GM18951 (cell line): ENCODE measurements at regions not wholly inside any gene's neighbourhood (a gene's known extent, or its start where the extent isn't known, plus 50 kb on each side); places are given as distances from the start of the nearest gene placed in this dataset.
"Not testable (repeated sequence)": the region's sequence is repeated elsewhere in the genome, so short reads cannot be mapped to it uniquely, and the experiment has no call there.

Experiments
- POLR2A ChIP-seq: IDR thresholded peaks from 4 replicates; pipeline ENCODE4 v1.6.1; 2011; ENCODE audit warnings: mild to moderate bottlenecking; ENCODE audit not compliant: insufficient read length, insufficient read depth; ENCODE audit errors: extremely low read depth
- in situ Hi-C: fragments of 300-500 bp; cut with MboI; formaldehyde crosslinking; loops from one replicate; pipeline ENCODE4 v1.12.0; 2022; ENCODE audit warnings: low sequenced_read_pairs, mixed read lengths, inconsistent platforms; ENCODE audit not compliant: unreplicated experiment

DNA sequence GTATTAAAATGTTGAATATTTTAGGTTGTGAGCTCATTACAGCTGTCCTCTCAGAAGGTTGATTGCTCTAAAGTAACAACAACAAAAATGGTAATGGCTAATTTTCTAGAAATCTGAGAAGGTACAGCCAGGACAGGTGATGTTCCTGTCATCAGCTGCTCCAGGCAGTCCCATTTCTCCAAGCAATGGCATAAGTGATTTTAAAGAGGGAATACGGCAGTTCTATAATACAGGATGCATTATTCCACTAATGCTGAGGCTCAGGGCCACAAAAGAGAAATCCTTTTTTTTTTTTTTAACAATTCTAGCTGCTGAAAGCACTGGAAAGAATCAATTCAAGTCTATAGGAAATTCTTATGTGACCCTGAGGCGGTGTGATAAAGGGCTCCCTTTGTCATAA is 199.9 kb downstream of the PMAIP1 start:
- TF ChIP-seq POLR2A = no peak
- in situ Hi-C loops = no loop called here

GRCh38 chr18:60096428-60096827 is 196.6 kb downstream of the PMAIP1 start:
- in situ Hi-C loops = no loop called here
- no peak for TF ChIP-seq POLR2A

DNA sequence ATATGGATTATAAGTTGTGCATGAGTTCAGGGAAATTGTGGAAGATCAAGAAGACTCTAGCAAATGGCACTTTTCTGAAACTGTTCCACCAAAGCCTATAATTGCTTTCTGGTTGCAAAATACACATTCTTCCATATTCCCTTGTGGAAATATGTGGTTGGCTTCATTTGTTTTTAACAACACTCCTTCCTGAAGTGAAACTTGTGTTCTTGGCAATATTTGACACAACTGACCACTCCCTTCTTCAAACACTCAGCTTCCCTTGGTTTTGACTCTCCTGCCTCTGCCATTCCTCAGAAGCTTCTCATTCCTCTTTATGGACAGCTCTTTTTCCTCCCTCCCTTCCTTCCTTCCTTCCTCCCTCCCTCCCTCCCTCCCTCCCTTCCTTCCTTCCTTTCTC is 192.3 kb downstream of the PMAIP1 start:
- TF ChIP-seq POLR2A = no peak
- in situ Hi-C loops = no loop called here

- in situ Hi-C loops = no loop called here
- TF ChIP-seq POLR2A = no peak
These were observed 190.4 kb downstream of the PMAIP1 start for GRCh38 chr18:60090170-60090569.

DNA sequence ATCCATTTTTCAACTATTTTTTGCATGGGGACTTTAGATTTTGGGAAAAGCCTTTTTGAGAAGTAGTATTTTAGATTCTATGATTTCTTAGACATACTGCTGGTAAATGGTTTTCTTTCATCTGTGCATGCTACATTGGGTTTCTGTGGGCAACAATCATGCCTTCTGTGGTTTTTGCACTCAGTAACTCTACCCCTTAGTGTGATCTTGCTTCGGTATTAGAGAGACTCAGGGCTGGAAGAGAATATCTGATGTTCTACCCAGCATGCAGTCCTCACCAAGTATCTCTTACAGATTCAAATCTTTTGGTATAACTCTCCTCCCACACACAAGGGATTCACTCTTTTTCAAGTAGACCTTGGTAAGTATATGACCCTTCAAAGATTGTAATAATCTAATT is 183.0 kb downstream of the PMAIP1 start:
- in situ Hi-C loops = no loop called here
- no peak for TF ChIP-seq POLR2A

GRCh38 chr18:60082282-60082681 is 182.5 kb downstream of the PMAIP1 start:
- in situ Hi-C loops = no loop called here
- TF ChIP-seq POLR2A = no peak

GRCh38 chr18:60075477-60075876 is 175.7 kb downstream of the PMAIP1 start:
- in situ Hi-C loops = no loop called here
- TF ChIP-seq POLR2A = no peak

DNA sequence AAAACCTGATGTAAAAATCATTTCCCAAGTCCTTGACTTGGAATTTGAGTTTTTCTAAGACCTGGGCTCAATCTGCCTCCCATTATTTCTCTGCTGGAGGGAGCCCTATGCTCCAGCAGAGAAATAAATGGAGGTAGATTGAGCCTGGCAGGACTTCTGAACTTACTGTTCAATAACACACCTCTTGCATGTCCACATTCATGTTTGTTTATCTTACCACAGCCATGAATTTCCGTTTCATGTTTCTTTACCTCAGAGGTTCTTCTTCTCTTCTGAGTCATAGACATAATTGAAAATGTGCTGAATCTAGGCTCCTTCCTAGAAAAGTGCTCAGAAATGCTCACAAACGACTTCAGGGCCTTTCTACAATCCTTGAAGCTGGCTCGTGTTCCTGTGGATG is 170.8 kb downstream of the PMAIP1 start:
- in situ Hi-C loops = no loop called here
- TF ChIP-seq POLR2A = no peak

GRCh38 chr18:60069145-60069544 is 169.3 kb downstream of the PMAIP1 start:
- in situ Hi-C loops = no loop called here
- no peak for TF ChIP-seq POLR2A

DNA sequence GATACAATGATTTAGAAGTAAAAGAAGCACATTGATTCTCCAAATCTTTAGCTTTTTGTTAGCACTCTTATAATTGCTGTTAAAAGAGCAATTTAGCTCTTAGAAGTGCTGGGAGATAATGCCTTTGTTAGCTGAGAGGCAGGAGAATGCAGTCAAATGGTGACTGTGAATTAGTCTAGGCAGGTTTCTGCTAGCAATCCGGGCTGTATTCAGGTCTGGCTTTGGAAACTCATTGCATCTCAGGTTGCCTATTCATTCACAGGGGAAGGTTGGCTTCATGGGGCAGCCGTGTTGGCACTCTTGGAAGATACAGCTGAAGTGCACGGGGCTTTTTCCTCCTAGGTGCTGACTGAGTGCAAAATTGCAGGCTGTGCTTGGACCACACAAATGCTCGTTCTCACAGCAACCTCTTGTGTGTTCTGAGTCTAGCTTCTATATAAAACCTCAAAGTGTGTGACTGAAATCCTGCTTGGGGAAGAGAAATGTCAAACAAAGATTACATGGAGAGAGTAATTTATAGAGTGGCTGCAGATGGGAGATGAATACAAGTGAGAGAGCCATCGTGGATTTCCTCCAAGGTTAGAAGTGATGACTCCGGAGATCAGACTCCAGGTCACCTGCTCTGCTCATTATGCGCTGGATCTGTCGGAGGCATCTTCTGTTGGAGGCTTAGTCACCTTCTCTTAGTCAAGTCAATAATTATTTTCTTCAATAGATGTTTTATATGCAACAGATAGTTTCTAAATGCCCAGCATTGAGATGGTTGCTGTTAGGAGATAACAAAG is 167.8 kb downstream of the PMAIP1 start:
- in situ Hi-C loops = no loop called here
- TF ChIP-seq POLR2A = no peak

- no peak for TF ChIP-seq POLR2A
- in situ Hi-C loops = no loop called here
These were observed 166.6 kb downstream of the PMAIP1 start for GRCh38 chr18:60066219-60066975.

DNA sequence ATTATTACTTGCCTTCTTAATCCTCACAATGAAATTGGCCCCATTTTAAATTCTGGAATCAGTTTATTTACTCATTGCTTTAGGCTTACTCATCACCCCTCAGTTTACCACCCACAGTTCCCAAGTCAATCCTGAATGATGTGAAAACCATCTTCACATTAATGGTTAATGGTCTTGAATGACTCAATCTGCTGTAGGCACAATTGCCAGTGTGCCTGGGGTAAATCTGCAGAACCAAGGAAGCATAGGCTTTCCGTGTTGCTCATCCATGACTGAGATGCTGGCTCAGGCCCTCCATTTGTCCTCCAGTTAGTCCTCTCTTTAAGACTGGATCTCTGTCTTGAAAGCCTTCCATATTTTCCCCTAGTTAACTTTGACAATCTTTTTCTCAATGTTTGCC is 164.5 kb downstream of the PMAIP1 start:
- in situ Hi-C loops = no loop called here
- no peak for TF ChIP-seq POLR2A

- in situ Hi-C loops = not testable (repeated sequence)
These were observed 163.0 kb downstream of the PMAIP1 start for GRCh38 chr18:60062831-60063230.

GRCh38 chr18:60062396-60062795 is 162.6 kb downstream of the PMAIP1 start:
- in situ Hi-C loops = no loop called here

More at GRCh38 chr18:60062396-60062795, 162.6 kb downstream of the PMAIP1 start:
- no peak for TF ChIP-seq POLR2A
